ENCODE measurements at regions not wholly inside any gene's neighbourhood (a gene's known extent, or its start where the extent isn't known, plus 50 kb on each side); places are given as distances from the start of the nearest gene placed in this dataset.

DNA sequence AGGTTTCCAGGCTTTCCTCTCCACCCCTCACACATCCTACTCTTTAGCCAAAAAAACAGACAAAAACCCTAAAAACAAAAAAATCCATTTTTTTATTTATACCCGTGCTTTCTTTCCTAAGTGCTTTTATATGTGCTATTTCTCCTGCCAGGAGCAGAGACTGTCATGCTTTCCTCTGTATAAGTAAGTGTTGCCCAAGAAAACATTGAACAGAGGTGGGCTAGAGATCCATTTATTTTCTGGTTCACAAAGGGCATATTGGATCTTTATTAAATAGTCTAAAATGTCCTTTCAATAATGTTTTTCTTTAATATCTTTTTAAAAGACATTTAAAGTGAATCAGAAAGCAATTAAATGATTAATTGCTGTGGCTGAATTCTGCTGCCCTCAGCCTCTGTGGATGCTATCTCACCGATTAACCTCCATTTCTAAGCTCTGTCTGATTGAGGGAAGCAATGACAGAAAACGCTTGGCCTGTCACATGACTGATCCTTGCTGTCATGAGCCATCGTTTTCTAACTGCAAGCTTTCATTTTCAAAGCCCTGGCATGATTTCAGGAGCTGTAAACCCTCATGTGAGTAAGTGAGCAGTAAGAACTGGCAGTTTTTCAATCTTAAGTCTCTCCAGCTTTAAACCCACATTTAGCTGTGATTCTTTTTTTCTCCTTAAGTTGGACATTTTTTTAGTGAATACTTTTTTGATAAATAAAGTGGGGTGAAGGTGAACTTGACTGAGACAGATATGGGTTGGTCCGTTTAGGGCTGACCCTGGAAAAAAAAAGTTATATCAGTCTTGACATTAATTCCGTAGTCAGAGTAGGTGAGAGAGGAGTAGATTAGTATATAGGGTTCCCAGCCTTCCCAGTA, 180.7 kb upstream of the PGRMC2 start:
- TF ChIP-seq, protein P1, sequence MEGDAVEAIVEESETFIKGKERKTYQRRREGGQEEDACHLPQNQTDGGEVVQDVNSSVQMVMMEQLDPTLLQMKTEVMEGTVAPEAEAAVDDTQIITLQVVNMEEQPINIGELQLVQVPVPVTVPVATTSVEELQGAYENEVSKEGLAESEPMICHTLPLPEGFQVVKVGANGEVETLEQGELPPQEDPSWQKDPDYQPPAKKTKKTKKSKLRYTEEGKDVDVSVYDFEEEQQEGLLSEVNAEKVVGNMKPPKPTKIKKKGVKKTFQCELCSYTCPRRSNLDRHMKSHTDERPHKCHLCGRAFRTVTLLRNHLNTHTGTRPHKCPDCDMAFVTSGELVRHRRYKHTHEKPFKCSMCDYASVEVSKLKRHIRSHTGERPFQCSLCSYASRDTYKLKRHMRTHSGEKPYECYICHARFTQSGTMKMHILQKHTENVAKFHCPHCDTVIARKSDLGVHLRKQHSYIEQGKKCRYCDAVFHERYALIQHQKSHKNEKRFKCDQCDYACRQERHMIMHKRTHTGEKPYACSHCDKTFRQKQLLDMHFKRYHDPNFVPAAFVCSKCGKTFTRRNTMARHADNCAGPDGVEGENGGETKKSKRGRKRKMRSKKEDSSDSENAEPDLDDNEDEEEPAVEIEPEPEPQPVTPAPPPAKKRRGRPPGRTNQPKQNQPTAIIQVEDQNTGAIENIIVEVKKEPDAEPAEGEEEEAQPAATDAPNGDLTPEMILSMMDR (IDR thresholded peaks at IDR 0.05): no peak
- no peak for TF ChIP-seq POLR2A (IDR thresholded peaks at IDR 0.05)

Measured in esophagus squamous epithelium (tissue), 4 donors.